ENCODE measurements at regions not wholly inside any gene's neighbourhood (a gene's known extent, or its start where the extent isn't known, plus 50 kb on each side); places are given as distances from the start of the nearest gene placed in this dataset.

- BruUV-seq (replicated peaks) = no TSS peak
- H3K27me3 ChIP-seq (replicated peaks; ENCODE audit: insufficient read depth, low read depth, low read length, poor library complexity) = no peaks in the 10 kb centered on the region
- H3K4me1 ChIP-seq (ENCODE audit: insufficient read depth, low read length, poor library complexity, severe bottlenecking) = peaks cover 10% of the 10 kb centered on the region
- no peak for TF ChIP-seq EZH2 (IDR thresholded peaks at IDR 0.05; ENCODE audit: borderline replicate concordance, low read depth, low read length, poor library complexity, severe bottlenecking)
- no peak for TF ChIP-seq CTCF (conservative IDR thresholded peaks at IDR 0.05; ENCODE audit: low read depth, low read length)
- intact Hi-C loops (cut with micrococcal nuclease; ENCODE audit: unreplicated experiment) = no loop called here
- CTCF ChIA-PET = no interaction called here
- H3K36me3 ChIP-seq (ENCODE audit: insufficient read depth, low read length, poor library complexity, severe bottlenecking) = no peaks in the 10 kb centered on the region
- no peak for DNase-seq (ENCODE audit: low spot score)
- H3K4me3 ChIP-seq (ENCODE audit: low read depth, low read length, poor library complexity, severe bottlenecking) = no peak overlapping the region
- H3K9me3 ChIP-seq (ENCODE audit: low read depth, low read length, poor library complexity, severe bottlenecking) = no peaks in the 10 kb centered on the region
- no peak overlapping the region for H3K27ac ChIP-seq (ENCODE audit: low read depth, low read length, poor library complexity, severe bottlenecking)
- POLR2A ChIA-PET (ENCODE audit: low non-redundant PET) = no interaction called here
These were observed 90.4 kb upstream of the ATF7IP start for GRCh38 chr12:14275111-14275510.

- Histone ChIP-seq H3K9me3 (ENCODE audit: low read depth, low read length, poor library complexity, severe bottlenecking) (no peaks in the 10 kb centered on the region), H3K36me3 (ENCODE audit: insufficient read depth, low read length, poor library complexity, severe bottlenecking) (no peaks in the 10 kb centered on the region), H3K4me1 (ENCODE audit: insufficient read depth, low read length, poor library complexity, severe bottlenecking) (peaks cover 10% of the 10 kb centered on the region), H3K4me3 (ENCODE audit: low read depth, low read length, poor library complexity, severe bottlenecking) (no peak overlapping the region), H3K27ac (ENCODE audit: low read depth, low read length, poor library complexity, severe bottlenecking) (no peak overlapping the region), H3K27me3 (replicated peaks; ENCODE audit: insufficient read depth, low read depth, low read length, poor library complexity) (no peaks in the 10 kb centered on the region)
- TF ChIP-seq CTCF (conservative IDR thresholded peaks at IDR 0.05; ENCODE audit: low read depth, low read length) = no peak
- TF ChIP-seq EZH2 (IDR thresholded peaks at IDR 0.05; ENCODE audit: borderline replicate concordance, low read depth, low read length, poor library complexity, severe bottlenecking) = no peak
- DNase-seq (ENCODE audit: low spot score) = no peak
- ChIA-PET POLR2A (ENCODE audit: low non-redundant PET) (no interaction called here), CTCF (no interaction called here)
- intact Hi-C loops (cut with micrococcal nuclease; ENCODE audit: unreplicated experiment) = no loop called here
- no TSS peak for BruUV-seq (replicated peaks)
These were observed 89.6 kb upstream of the ATF7IP start for GRCh38 chr12:14275886-14276285.

- ChIA-PET CTCF (no interaction called here), POLR2A (ENCODE audit: low non-redundant PET) (no interaction called here)
- H3K9me3 ChIP-seq (ENCODE audit: low read depth, low read length, poor library complexity, severe bottlenecking) = no peaks in the 10 kb centered on the region
- DNase-seq (ENCODE audit: low spot score) = no peak
- BruUV-seq (replicated peaks) = no TSS peak
- TF ChIP-seq EZH2 (IDR thresholded peaks at IDR 0.05; ENCODE audit: borderline replicate concordance, low read depth, low read length, poor library complexity, severe bottlenecking) (no peak), CTCF (conservative IDR thresholded peaks at IDR 0.05; ENCODE audit: low read depth, low read length) (no peak)
- peaks cover 4% of the 10 kb centered on the region for H3K4me1 ChIP-seq (ENCODE audit: insufficient read depth, low read length, poor library complexity, severe bottlenecking)
- no peak overlapping the region for H3K4me3 ChIP-seq (ENCODE audit: low read depth, low read length, poor library complexity, severe bottlenecking)
- intact Hi-C loops (cut with micrococcal nuclease; ENCODE audit: unreplicated experiment) = no loop called here
- H3K27ac ChIP-seq (ENCODE audit: low read depth, low read length, poor library complexity, severe bottlenecking) = no peak overlapping the region
- H3K27me3 ChIP-seq (replicated peaks; ENCODE audit: insufficient read depth, low read depth, low read length, poor library complexity) = no peaks in the 10 kb centered on the region
- H3K36me3 ChIP-seq (ENCODE audit: insufficient read depth, low read length, poor library complexity, severe bottlenecking) = no peaks in the 10 kb centered on the region
These were observed 87.1 kb upstream of the ATF7IP start for GRCh38 chr12:14278294-14278953.

Data from A673 (cell line).